ENCODE measurements at regions not wholly inside any gene's neighbourhood (a gene's known extent, or its start where the extent isn't known, plus 50 kb on each side); places are given as distances from the start of the nearest gene placed in this dataset.
A peak's percentile ranks its signal among the peaks of the same experiment; 100 is the strongest.

GRCh38 chr5:125555591-125555990 lies 809.2 kb upstream of the ZNF608 start:
- DNase-seq (ENCODE audit: low read depth in 4 of 4, low spot score in 2 of 4) = no peak

- DNase-seq (ENCODE audit: low read depth in 4 of 4, low spot score in 2 of 4) = no peak
Measured at GRCh38 chr5:125558016-125558415, 811.6 kb upstream of the ZNF608 start.

GRCh38 chr5:125558466-125558865 lies 812.0 kb upstream of the ZNF608 start:
- no peak for DNase-seq (ENCODE audit: low read depth in 4 of 4, low spot score in 2 of 4)

GRCh38 chr5:125559296-125559695 lies 812.9 kb upstream of the ZNF608 start:
- DNase-seq (ENCODE audit: low read depth in 4 of 4, low spot score in 2 of 4) = no peak

GRCh38 chr5:125560476-125561225 lies 814.2 kb upstream of the ZNF608 start:
- DNase-seq (ENCODE audit: low read depth in 4 of 4, low spot score in 2 of 4) = no peak

GRCh38 chr5:125564317-125564975 lies 818.0 kb upstream of the ZNF608 start:
- DNase-seq (ENCODE audit: low read depth in 4 of 4, low spot score in 2 of 4) = no peak

GRCh38 chr5:125574491-125575044 lies 828.1 kb upstream of the ZNF608 start:
- DNase-seq (ENCODE audit: low read depth in 4 of 4, low spot score in 2 of 4) = no peak

- no peak for DNase-seq (ENCODE audit: low read depth in 4 of 4, low spot score in 2 of 4)
Measured at GRCh38 chr5:125575171-125575890, 828.9 kb upstream of the ZNF608 start.

- DNase-seq (ENCODE audit: low read depth in 4 of 4, low spot score in 2 of 4) = peak in 1 of 4 donors; percentile 38
Measured at GRCh38 chr5:125575891-125576505, 829.6 kb upstream of the ZNF608 start.

- DNase-seq (ENCODE audit: low read depth in 4 of 4, low spot score in 2 of 4) = no peak
Measured at GRCh38 chr5:125576822-125577221, 830.4 kb upstream of the ZNF608 start.

GRCh38 chr5:125578551-125578950 lies 832.1 kb upstream of the ZNF608 start:
- DNase-seq (ENCODE audit: low read depth in 4 of 4, low spot score in 2 of 4) = no peak

- DNase-seq (ENCODE audit: low read depth in 4 of 4, low spot score in 2 of 4) = no peak
Measured at GRCh38 chr5:125579182-125579581, 832.7 kb upstream of the ZNF608 start.

- no peak for DNase-seq (ENCODE audit: low read depth in 4 of 4, low spot score in 2 of 4)
Measured at GRCh38 chr5:125581311-125581710, 834.9 kb upstream of the ZNF608 start.

- DNase-seq (ENCODE audit: low read depth in 4 of 4, low spot score in 2 of 4) = no peak
Measured at GRCh38 chr5:125582352-125582751, 835.9 kb upstream of the ZNF608 start.

- DNase-seq (ENCODE audit: low read depth in 4 of 4, low spot score in 2 of 4) = no peak
Measured at GRCh38 chr5:125583321-125584139, 837.1 kb upstream of the ZNF608 start.

- DNase-seq (ENCODE audit: low read depth in 4 of 4, low spot score in 2 of 4) = no peak
Measured at GRCh38 chr5:125584140-125584520, 837.7 kb upstream of the ZNF608 start.

- DNase-seq (ENCODE audit: low read depth in 4 of 4, low spot score in 2 of 4) = no peak
Measured at GRCh38 chr5:125587631-125588030, 835.6 kb upstream of the GRAMD2B start.

GRCh38 chr5:125592856-125593255 lies 830.4 kb upstream of the GRAMD2B start:
- no peak for DNase-seq (ENCODE audit: low read depth in 4 of 4, low spot score in 2 of 4)

- peak; percentile 55 to 61 (median 58) for DNase-seq (ENCODE audit: low read depth in 4 of 4, low spot score in 2 of 4)
Measured at GRCh38 chr5:125595095-125595494, 828.1 kb upstream of the GRAMD2B start.

- DNase-seq (ENCODE audit: low read depth in 4 of 4, low spot score in 2 of 4) = no peak
Measured at GRCh38 chr5:125595845-125596244, 827.4 kb upstream of the GRAMD2B start.
